ENCODE measurements at regions not wholly inside any gene's neighbourhood (a gene's known extent, or its start where the extent isn't known, plus 50 kb on each side); places are given as distances from the start of the nearest gene placed in this dataset.

DNA sequence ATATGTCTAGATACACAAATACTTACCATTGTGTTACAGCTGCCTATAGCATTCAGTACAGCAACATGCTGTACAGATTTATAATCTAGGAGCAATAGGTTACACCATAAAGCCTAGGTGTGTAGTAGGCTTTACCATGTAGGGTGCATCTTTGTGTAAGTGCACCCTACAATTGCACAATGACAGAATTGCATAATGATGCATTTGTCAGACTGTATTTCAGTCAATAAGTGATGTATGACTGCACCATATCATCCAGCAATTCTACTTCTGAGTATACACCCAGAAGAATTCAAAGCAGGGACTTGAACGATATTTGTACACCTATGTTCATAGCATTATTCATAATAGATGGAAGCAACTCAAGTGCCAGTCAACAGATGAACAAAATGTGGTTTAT lies 100.4 kb upstream of the SLC44A1 start:
- H3K4me3 ChIP-seq (replicated peaks; ENCODE audit: low read depth, low read length) = no peak overlapping the region
- peak; percentile 25 for DNase-seq (ENCODE audit: low read depth)

DNA sequence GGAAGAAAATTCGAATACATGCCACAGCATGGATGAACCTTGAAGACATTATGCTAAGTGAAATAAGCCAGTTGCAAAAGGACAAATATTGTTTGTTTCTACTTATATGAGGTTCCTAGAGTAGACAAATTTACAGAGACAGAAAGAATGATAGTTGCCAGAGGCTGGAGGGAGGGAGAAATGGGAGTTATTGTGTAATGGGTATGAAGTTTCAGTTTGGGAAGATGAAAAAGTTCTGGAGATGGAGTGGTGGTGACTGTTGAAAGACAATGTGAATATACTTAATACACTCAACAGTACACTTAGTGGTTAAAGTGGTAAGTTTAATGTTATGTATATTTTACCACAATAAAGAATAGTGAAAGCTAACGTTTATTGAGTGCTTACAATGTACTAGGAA lies 99.6 kb upstream of the SLC44A1 start:
- H3K4me3 ChIP-seq (replicated peaks; ENCODE audit: low read depth, low read length) = no peak overlapping the region
- no peak for DNase-seq (ENCODE audit: low read depth)
- TF ChIP-seq, protein P1, sequence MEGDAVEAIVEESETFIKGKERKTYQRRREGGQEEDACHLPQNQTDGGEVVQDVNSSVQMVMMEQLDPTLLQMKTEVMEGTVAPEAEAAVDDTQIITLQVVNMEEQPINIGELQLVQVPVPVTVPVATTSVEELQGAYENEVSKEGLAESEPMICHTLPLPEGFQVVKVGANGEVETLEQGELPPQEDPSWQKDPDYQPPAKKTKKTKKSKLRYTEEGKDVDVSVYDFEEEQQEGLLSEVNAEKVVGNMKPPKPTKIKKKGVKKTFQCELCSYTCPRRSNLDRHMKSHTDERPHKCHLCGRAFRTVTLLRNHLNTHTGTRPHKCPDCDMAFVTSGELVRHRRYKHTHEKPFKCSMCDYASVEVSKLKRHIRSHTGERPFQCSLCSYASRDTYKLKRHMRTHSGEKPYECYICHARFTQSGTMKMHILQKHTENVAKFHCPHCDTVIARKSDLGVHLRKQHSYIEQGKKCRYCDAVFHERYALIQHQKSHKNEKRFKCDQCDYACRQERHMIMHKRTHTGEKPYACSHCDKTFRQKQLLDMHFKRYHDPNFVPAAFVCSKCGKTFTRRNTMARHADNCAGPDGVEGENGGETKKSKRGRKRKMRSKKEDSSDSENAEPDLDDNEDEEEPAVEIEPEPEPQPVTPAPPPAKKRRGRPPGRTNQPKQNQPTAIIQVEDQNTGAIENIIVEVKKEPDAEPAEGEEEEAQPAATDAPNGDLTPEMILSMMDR (IDR thresholded peaks at IDR 0.05; ENCODE audit: low read length, missing control alignments) = no peak

More for the DNA sequence above, 100.4 kb upstream of the SLC44A1 start:
- TF ChIP-seq, protein P1 (IDR thresholded peaks at IDR 0.05; ENCODE audit: low read length, missing control alignments) = no peak

DNA sequence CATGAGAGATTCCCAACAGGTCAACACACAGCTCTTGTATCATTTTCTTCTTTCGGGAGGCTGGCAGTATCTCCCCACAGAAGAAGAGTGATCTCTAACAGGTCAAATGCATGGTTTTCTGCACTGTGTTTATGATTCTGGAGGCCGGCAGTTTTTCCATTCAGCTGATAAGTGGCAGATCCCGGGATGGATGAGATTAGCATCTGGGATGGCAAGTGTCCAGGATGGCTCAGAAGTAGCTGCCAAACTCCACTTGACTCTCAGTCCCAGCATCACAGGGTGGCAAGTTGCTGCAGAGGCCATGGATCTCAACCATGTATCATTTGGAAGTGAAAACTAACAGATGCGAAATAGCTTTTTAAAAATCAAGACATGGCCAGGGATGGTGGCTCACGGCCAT lies 97.8 kb upstream of the SLC44A1 start:
- no peak for DNase-seq (ENCODE audit: low read depth)
- no peak overlapping the region for H3K4me3 ChIP-seq (replicated peaks; ENCODE audit: low read depth, low read length)
- TF ChIP-seq, protein P1 (IDR thresholded peaks at IDR 0.05; ENCODE audit: low read length, missing control alignments) = no peak

DNA sequence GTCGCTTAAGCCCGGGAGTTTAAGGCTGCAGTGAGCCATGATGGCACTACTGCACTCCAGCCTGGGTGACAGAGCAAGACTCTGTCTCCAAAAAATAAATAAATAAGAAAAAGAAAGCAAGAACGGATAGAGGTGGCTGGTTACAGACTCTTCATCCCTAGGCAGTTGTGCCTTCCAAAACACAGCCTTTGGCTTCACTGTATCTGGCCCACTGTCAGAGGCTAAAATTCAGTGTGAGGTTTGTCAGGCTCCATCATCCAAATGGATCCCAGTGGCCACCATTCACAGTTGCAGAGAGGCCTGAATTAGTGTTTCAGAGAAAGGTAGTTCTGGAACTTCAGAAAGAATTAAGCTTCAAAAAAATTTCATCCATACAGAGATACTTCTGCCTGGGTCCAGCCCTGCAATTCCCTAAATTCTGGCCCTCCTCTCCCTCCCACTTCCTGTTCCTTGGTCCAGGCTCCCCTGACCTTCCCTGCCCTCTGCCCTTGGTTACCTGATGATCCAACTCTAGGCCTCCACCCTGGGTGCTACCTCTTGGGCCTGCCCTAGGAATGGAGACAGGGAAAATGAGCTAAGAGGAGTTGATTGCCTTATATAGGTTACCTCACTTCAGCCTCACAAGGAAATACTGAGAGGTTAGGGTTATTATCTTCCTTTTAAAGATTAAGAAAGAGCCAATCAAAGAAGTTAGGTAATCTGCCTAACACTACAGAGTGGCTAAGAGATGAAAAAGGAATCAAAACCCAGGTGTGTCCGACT lies 97.2 kb upstream of the SLC44A1 start:
- H3K4me3 ChIP-seq (replicated peaks; ENCODE audit: low read depth, low read length) = no peak overlapping the region
- DNase-seq (ENCODE audit: low read depth) = no peak
- TF ChIP-seq, protein P1 (IDR thresholded peaks at IDR 0.05; ENCODE audit: low read length, missing control alignments) = no peak

DNA sequence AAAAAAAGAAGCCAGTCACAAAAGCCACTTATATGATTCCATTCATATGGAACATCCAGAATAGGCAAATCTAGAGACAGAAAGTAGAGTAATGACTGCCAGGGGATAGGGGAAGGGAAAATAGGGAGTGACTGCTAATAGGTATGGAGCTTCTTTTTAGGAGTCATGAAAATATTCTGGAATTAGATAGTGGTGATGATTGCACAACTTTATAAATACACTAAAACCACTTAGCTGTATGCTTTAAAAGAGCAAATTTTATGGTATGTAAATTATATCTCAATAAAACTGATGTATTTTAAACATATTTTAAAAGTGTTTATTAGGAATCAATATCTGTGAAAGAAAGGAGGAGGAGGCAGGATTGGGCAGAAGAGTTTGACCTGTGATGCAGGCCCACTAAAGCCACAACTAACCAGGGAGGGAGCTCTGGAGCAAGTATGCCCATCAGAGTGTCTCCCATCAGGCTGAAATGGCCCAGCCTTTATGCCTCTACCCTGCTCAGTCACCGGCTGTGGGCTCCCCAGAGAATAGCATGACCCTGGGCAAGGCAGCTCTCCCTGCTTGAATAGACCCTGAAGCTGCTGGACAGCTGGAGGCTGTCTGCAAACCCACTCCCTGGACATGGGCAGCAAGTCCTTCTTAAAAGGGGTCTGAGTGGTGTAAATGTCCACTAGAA lies 96.0 kb upstream of the SLC44A1 start:
- no peak for DNase-seq (ENCODE audit: low read depth)
- no peak overlapping the region for H3K4me3 ChIP-seq (replicated peaks; ENCODE audit: low read depth, low read length)
- TF ChIP-seq, protein P1 (IDR thresholded peaks at IDR 0.05; ENCODE audit: low read length, missing control alignments) = peak; percentile 26

DNA sequence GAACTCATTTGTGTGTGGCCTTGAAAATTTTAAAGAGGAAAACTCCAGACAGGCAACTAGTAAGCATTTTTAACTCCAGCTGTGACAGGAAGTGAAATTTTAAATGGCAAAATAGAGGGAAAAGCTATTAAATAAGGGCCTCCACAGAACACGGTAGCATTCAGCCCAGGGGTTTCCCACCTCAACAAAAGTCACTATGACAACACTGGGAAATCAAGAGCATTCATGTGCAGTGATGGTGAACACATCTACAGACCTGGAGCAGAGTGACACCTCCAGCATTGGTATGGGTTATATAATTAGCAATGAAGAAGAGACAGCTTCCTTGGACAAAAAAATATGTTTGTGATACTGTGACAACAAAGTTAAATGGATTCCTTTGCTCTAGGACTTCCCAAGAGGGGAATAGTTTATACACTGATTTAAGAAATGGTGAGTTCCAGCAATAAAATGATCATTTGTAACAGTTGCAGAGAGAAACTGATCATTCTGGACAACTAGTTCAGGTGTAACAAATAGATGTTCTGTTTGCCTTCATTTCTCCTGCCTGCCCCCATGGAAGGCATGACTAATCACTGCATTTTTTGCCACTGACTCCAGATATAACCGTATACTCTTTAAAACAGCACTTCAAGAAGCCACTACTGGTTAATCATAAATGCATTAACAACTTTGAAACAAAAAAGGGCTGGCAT lies 93.3 kb upstream of the SLC44A1 start:
- TF ChIP-seq, protein P1 (IDR thresholded peaks at IDR 0.05; ENCODE audit: low read length, missing control alignments) = no peak
- DNase-seq (ENCODE audit: low read depth) = peak; percentile 33

More for the DNA sequence above, 93.3 kb upstream of the SLC44A1 start:
- no peak overlapping the region for H3K4me3 ChIP-seq (replicated peaks; ENCODE audit: low read depth, low read length)
